ENCODE measurements at regions not wholly inside any gene's neighbourhood (a gene's known extent, or its start where the extent isn't known, plus 50 kb on each side); places are given as distances from the start of the nearest gene placed in this dataset.
"Not testable (repeated sequence)": the region's sequence is repeated elsewhere in the genome, so short reads cannot be mapped to it uniquely, and the experiment has no call there.

- Histone ChIP-seq H3K36me3 (ENCODE audit: control insufficient read depth in 2 of 2, insufficient read depth in 2 of 2, low read length in 1 of 2) (no peaks in the 10 kb centered on the region), H3K9me3 (ENCODE audit: control insufficient read depth in 2 of 2, insufficient read depth in 1 of 2, low read depth in 1 of 2, low read length in 1 of 2) (no peaks in the 10 kb centered on the region), H3K27ac (ENCODE audit: low read depth in 2 of 2, low read length in 1 of 2) (no peak overlapping the region), H3K27me3 (ENCODE audit: control insufficient read depth in 1 of 2, insufficient read depth in 2 of 2, low read length in 2 of 2) (no peaks in the 10 kb centered on the region), H3K4me3 (ENCODE audit: low read depth in 1 of 2, low read length in 2 of 2) (no peak overlapping the region), H3K4me1 (ENCODE audit: control insufficient read depth in 2 of 2, insufficient read depth in 2 of 2, low read length in 1 of 2) (no peaks in the 10 kb centered on the region)
- WGBS, 2 donors: 78 to 84% methylated on average over 5 of the region's 5 CpGs
These were observed 83.6 kb upstream of the CHD6 start for GRCh38 chr20:41701588-41702348.

- H3K4me1 ChIP-seq (ENCODE audit: control insufficient read depth in 2 of 2, insufficient read depth in 2 of 2, low read length in 1 of 2); H3K36me3 ChIP-seq (ENCODE audit: control insufficient read depth in 2 of 2, insufficient read depth in 2 of 2, low read length in 1 of 2); H3K9me3 ChIP-seq (ENCODE audit: control insufficient read depth in 2 of 2, insufficient read depth in 1 of 2, low read depth in 1 of 2, low read length in 1 of 2); H3K27ac ChIP-seq (ENCODE audit: low read depth in 2 of 2, low read length in 1 of 2); H3K27me3 ChIP-seq (ENCODE audit: control insufficient read depth in 1 of 2, insufficient read depth in 2 of 2, low read length in 2 of 2); H3K4me3 ChIP-seq (ENCODE audit: low read depth in 1 of 2, low read length in 2 of 2): not testable (repeated sequence)
- 84 to 89% methylated on average over 3 of the region's 3 CpGs for WGBS, 2 donors
These were observed 81.5 kb upstream of the CHD6 start for GRCh38 chr20:41699673-41700072.

- WGBS, 2 donors: 74 to 76% methylated on average over 6 of the region's 6 CpGs
These were observed 79.8 kb upstream of the CHD6 start for GRCh38 chr20:41697861-41698559.

GRCh38 chr20:41696428-41696827 lies 78.3 kb upstream of the CHD6 start:
- no peak overlapping the region for H3K27ac ChIP-seq (ENCODE audit: low read depth in 2 of 2, low read length in 1 of 2)
- 71 to 73% methylated on average over 3 of the region's 3 CpGs for WGBS, 2 donors

More at GRCh38 chr20:41697861-41698559, 79.8 kb upstream of the CHD6 start:
- Histone ChIP-seq H3K4me1 (ENCODE audit: control insufficient read depth in 2 of 2, insufficient read depth in 2 of 2, low read length in 1 of 2) (peaks cover 0 to 2% of the 10 kb centered on the region in 2 donors), H3K4me3 (ENCODE audit: low read depth in 1 of 2, low read length in 2 of 2) (no peak overlapping the region), H3K27ac (ENCODE audit: low read depth in 2 of 2, low read length in 1 of 2) (no peak overlapping the region), H3K27me3 (ENCODE audit: control insufficient read depth in 1 of 2, insufficient read depth in 2 of 2, low read length in 2 of 2) (no peaks in the 10 kb centered on the region), H3K9me3 (ENCODE audit: control insufficient read depth in 2 of 2, insufficient read depth in 1 of 2, low read depth in 1 of 2, low read length in 1 of 2) (no peaks in the 10 kb centered on the region), H3K36me3 (ENCODE audit: control insufficient read depth in 2 of 2, insufficient read depth in 2 of 2, low read length in 1 of 2) (no peaks in the 10 kb centered on the region)

GRCh38 chr20:41694796-41695195 lies 76.6 kb upstream of the CHD6 start:
- H3K9me3 ChIP-seq (ENCODE audit: control insufficient read depth in 2 of 2, insufficient read depth in 1 of 2, low read depth in 1 of 2, low read length in 1 of 2): no peaks in the 10 kb centered on the region
- no peak overlapping the region for H3K4me3 ChIP-seq (ENCODE audit: low read depth in 1 of 2, low read length in 2 of 2)
- WGBS, 2 donors: 92 to 98% methylated on average over 2 of the region's 2 CpGs
- H3K4me1 ChIP-seq (ENCODE audit: control insufficient read depth in 2 of 2, insufficient read depth in 2 of 2, low read length in 1 of 2): peaks cover 0 to 2% of the 10 kb centered on the region in 2 donors
- no peaks in the 10 kb centered on the region for H3K27me3 ChIP-seq (ENCODE audit: control insufficient read depth in 1 of 2, insufficient read depth in 2 of 2, low read length in 2 of 2)
- no peak overlapping the region for H3K27ac ChIP-seq (ENCODE audit: low read depth in 2 of 2, low read length in 1 of 2)
- no peaks in the 10 kb centered on the region for H3K36me3 ChIP-seq (ENCODE audit: control insufficient read depth in 2 of 2, insufficient read depth in 2 of 2, low read length in 1 of 2)

More at GRCh38 chr20:41696428-41696827, 78.3 kb upstream of the CHD6 start:
- no peaks in the 10 kb centered on the region for H3K36me3 ChIP-seq (ENCODE audit: control insufficient read depth in 2 of 2, insufficient read depth in 2 of 2, low read length in 1 of 2)
- no peaks in the 10 kb centered on the region for H3K9me3 ChIP-seq (ENCODE audit: control insufficient read depth in 2 of 2, insufficient read depth in 1 of 2, low read depth in 1 of 2, low read length in 1 of 2)
- H3K4me3 ChIP-seq (ENCODE audit: low read depth in 1 of 2, low read length in 2 of 2): no peak overlapping the region
- H3K27me3 ChIP-seq (ENCODE audit: control insufficient read depth in 1 of 2, insufficient read depth in 2 of 2, low read length in 2 of 2): no peaks in the 10 kb centered on the region
- peaks cover 0 to 2% of the 10 kb centered on the region in 2 donors for H3K4me1 ChIP-seq (ENCODE audit: control insufficient read depth in 2 of 2, insufficient read depth in 2 of 2, low read length in 1 of 2)

GRCh38 chr20:41693136-41693979 lies 75.2 kb upstream of the CHD6 start:
- Histone ChIP-seq H3K4me3 (ENCODE audit: low read depth in 1 of 2, low read length in 2 of 2) (peak overlapping the region; percentile 57 to 78), H3K36me3 (ENCODE audit: control insufficient read depth in 2 of 2, insufficient read depth in 2 of 2, low read length in 1 of 2) (no peaks in the 10 kb centered on the region), H3K9me3 (ENCODE audit: control insufficient read depth in 2 of 2, insufficient read depth in 1 of 2, low read depth in 1 of 2, low read length in 1 of 2) (no peaks in the 10 kb centered on the region), H3K27ac (ENCODE audit: low read depth in 2 of 2, low read length in 1 of 2) (peak overlapping the region; percentile 82 to 91), H3K27me3 (ENCODE audit: control insufficient read depth in 1 of 2, insufficient read depth in 2 of 2, low read length in 2 of 2) (no peaks in the 10 kb centered on the region), H3K4me1 (ENCODE audit: control insufficient read depth in 2 of 2, insufficient read depth in 2 of 2, low read length in 1 of 2) (peaks cover 0 to 2% of the 10 kb centered on the region in 2 donors)
- 0 to 1% methylated on average over 33 of the region's 33 CpGs for WGBS, 2 donors

GRCh38 chr20:41692479-41693135 lies 74.4 kb upstream of the CHD6 start:
- 5 to 7% methylated on average over 29 of the region's 29 CpGs for WGBS, 2 donors
- Histone ChIP-seq H3K4me3 (ENCODE audit: low read depth in 1 of 2, low read length in 2 of 2) (peak overlapping the region; percentile 57 to 78), H3K9me3 (ENCODE audit: control insufficient read depth in 2 of 2, insufficient read depth in 1 of 2, low read depth in 1 of 2, low read length in 1 of 2) (no peaks in the 10 kb centered on the region), H3K4me1 (ENCODE audit: control insufficient read depth in 2 of 2, insufficient read depth in 2 of 2, low read length in 1 of 2) (peaks cover 0 to 2% of the 10 kb centered on the region in 2 donors), H3K27ac (ENCODE audit: low read depth in 2 of 2, low read length in 1 of 2) (peak overlapping the region; percentile 82 to 91), H3K36me3 (ENCODE audit: control insufficient read depth in 2 of 2, insufficient read depth in 2 of 2, low read length in 1 of 2) (no peaks in the 10 kb centered on the region), H3K27me3 (ENCODE audit: control insufficient read depth in 1 of 2, insufficient read depth in 2 of 2, low read length in 2 of 2) (no peaks in the 10 kb centered on the region)

GRCh38 chr20:41691443-41691842 lies 73.3 kb upstream of the CHD6 start:
- WGBS, 2 donors: 88 to 90% methylated on average over 2 of the region's 2 CpGs
- Histone ChIP-seq H3K9me3 (ENCODE audit: control insufficient read depth in 2 of 2, insufficient read depth in 1 of 2, low read depth in 1 of 2, low read length in 1 of 2) (no peaks in the 10 kb centered on the region), H3K4me3 (ENCODE audit: low read depth in 1 of 2, low read length in 2 of 2) (no peak overlapping the region), H3K27me3 (ENCODE audit: control insufficient read depth in 1 of 2, insufficient read depth in 2 of 2, low read length in 2 of 2) (no peaks in the 10 kb centered on the region), H3K4me1 (ENCODE audit: control insufficient read depth in 2 of 2, insufficient read depth in 2 of 2, low read length in 1 of 2) (peaks cover 0 to 2% of the 10 kb centered on the region in 2 donors), H3K36me3 (ENCODE audit: control insufficient read depth in 2 of 2, insufficient read depth in 2 of 2, low read length in 1 of 2) (no peaks in the 10 kb centered on the region), H3K27ac (ENCODE audit: low read depth in 2 of 2, low read length in 1 of 2) (no peak overlapping the region)

- Histone ChIP-seq H3K27ac (ENCODE audit: low read depth in 2 of 2, low read length in 1 of 2) (no peak overlapping the region), H3K27me3 (ENCODE audit: control insufficient read depth in 1 of 2, insufficient read depth in 2 of 2, low read length in 2 of 2) (no peaks in the 10 kb centered on the region), H3K9me3 (ENCODE audit: control insufficient read depth in 2 of 2, insufficient read depth in 1 of 2, low read depth in 1 of 2, low read length in 1 of 2) (no peaks in the 10 kb centered on the region), H3K4me1 (ENCODE audit: control insufficient read depth in 2 of 2, insufficient read depth in 2 of 2, low read length in 1 of 2) (peaks cover 0 to 2% of the 10 kb centered on the region in 2 donors), H3K36me3 (ENCODE audit: control insufficient read depth in 2 of 2, insufficient read depth in 2 of 2, low read length in 1 of 2) (no peaks in the 10 kb centered on the region), H3K4me3 (ENCODE audit: low read depth in 1 of 2, low read length in 2 of 2) (no peak overlapping the region)
- 88 to 100% methylated on average over 1 of the region's 1 CpG for WGBS, 2 donors
These were observed 72.5 kb upstream of the CHD6 start for GRCh38 chr20:41690702-41691101.
